Spleen (tissue), 7 donors: ENCODE measurements at regions not wholly inside any gene's neighbourhood (a gene's known extent, or its start where the extent isn't known, plus 50 kb on each side); places are given as distances from the start of the nearest gene placed in this dataset.

Experiments used
- POLR2A ChIP-seq, 3 donors: fragments of 450-650 bp; IDR thresholded peaks; one replicate each; pipeline ENCODE4 v1.5.1; 2017; ENCODE audit warnings: antibody characterized with exemption in 3 of 3, mild to moderate bottlenecking in 1 of 3
- POLR2AphosphoS5 ChIP-seq, 3 donors: sonication (generic); formaldehyde crosslinking; IDR thresholded peaks; one replicate each; pipeline ENCODE4 v1.5.1; 2017; ENCODE audit warnings: antibody characterized with exemption in 3 of 3
- TF ChIP-seq, protein P1 (sequence below), 11 experiments: fragments of 200-600 bp in 7 of 11; fragments of 450-650 bp in 4 of 11; sonication (generic) in 4 of 11; IDR thresholded peaks in 8 of 11; conservative IDR thresholded peaks in 3 of 11; 1 replicate in 7 of 11; 2 replicates in 4 of 11; pipeline versions ENCODE4 v1.4.0 to v1.8.0; 2016 to 2021; ENCODE audit warnings: antibody characterized with exemption in 11 of 11, inconsistent platforms in 4 of 11, mild to moderate bottlenecking in 1 of 11
- donor health status: DM: no; HTN: no; CAD: no; lungs with moderate emphysema.
- donor health status: DM: no; HTN: no; CAD: no.
- donor health status: DM: no; HTN: no; CAD: no.

DNA sequence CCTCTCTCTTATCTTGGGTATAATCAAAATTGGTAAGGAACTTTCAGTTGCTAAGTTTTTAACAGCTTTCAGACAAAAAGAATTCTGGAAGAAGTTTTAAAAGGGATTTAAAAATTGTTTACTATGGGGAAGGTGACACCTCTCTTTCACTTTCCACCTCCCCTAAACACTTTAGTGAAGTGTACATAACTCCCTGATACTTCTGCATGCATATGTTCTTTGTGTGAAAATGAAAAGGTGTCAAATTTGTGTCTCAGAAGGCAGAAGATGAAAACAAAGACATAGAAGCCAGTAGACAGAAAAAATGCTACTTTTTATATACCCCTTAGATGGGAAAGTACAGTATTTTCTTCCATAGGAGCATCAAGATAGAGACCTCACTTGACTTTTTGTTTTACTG, 117.8 kb downstream of the TMEM26 start:
- TF ChIP-seq, protein P1, sequence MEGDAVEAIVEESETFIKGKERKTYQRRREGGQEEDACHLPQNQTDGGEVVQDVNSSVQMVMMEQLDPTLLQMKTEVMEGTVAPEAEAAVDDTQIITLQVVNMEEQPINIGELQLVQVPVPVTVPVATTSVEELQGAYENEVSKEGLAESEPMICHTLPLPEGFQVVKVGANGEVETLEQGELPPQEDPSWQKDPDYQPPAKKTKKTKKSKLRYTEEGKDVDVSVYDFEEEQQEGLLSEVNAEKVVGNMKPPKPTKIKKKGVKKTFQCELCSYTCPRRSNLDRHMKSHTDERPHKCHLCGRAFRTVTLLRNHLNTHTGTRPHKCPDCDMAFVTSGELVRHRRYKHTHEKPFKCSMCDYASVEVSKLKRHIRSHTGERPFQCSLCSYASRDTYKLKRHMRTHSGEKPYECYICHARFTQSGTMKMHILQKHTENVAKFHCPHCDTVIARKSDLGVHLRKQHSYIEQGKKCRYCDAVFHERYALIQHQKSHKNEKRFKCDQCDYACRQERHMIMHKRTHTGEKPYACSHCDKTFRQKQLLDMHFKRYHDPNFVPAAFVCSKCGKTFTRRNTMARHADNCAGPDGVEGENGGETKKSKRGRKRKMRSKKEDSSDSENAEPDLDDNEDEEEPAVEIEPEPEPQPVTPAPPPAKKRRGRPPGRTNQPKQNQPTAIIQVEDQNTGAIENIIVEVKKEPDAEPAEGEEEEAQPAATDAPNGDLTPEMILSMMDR (IDR thresholded peaks at IDR 0.05 in 8 of 11, conservative IDR thresholded peaks at IDR 0.05 in 3 of 11), result no peak
- no peak for TF ChIP-seq POLR2AphosphoS5 (IDR thresholded peaks at IDR 0.05)
- no peak for TF ChIP-seq POLR2A (IDR thresholded peaks at IDR 0.05)
